ENCODE measurements at regions not wholly inside any gene's neighbourhood (a gene's known extent, or its start where the extent isn't known, plus 50 kb on each side); places are given as distances from the start of the nearest gene placed in this dataset.
"Not testable (repeated sequence)": the region's sequence is repeated elsewhere in the genome, so short reads cannot be mapped to it uniquely, and the experiment has no call there.

GRCh38 chrX:114061226-114061625 is 522.7 kb upstream of the HTR2C start:
- no peaks in the 10 kb centered on the region for H3K27me3 ChIP-seq (ENCODE audit: insufficient read depth, poor library complexity, severe bottlenecking)

GRCh38 chrX:114058988-114059418 is 524.9 kb upstream of the HTR2C start:
- no peak for TF ChIP-seq CTCF (IDR thresholded peaks at IDR 0.05; ENCODE audit: poor library complexity, severe bottlenecking)
- Histone ChIP-seq H3K36me3 (ENCODE audit: low read depth) (no peaks in the 10 kb centered on the region), H3K4me1 (ENCODE audit: insufficient read depth, poor library complexity, severe bottlenecking) (no peaks in the 10 kb centered on the region), H3K4me3 (ENCODE audit: severe bottlenecking) (no peak overlapping the region), H3K27me3 (ENCODE audit: insufficient read depth, poor library complexity, severe bottlenecking) (no peaks in the 10 kb centered on the region), H3K9me3 (ENCODE audit: severe bottlenecking) (no peaks in the 10 kb centered on the region), H3K27ac (ENCODE audit: poor library complexity, severe bottlenecking) (no peak overlapping the region)
- DNase-seq (ENCODE audit: low spot score) (no peak), ATAC-seq (ENCODE audit: low read depth) (no peak)

More at GRCh38 chrX:114061226-114061625, 522.7 kb upstream of the HTR2C start:
- H3K4me3 ChIP-seq (ENCODE audit: severe bottlenecking) = no peak overlapping the region
- H3K27ac ChIP-seq (ENCODE audit: poor library complexity, severe bottlenecking) = no peak overlapping the region
- no peak for TF ChIP-seq CTCF (IDR thresholded peaks at IDR 0.05; ENCODE audit: poor library complexity, severe bottlenecking)
- no peaks in the 10 kb centered on the region for H3K36me3 ChIP-seq (ENCODE audit: low read depth)
- DNase-seq (ENCODE audit: low spot score) (no peak), ATAC-seq (ENCODE audit: low read depth) (no peak)
- H3K9me3 ChIP-seq (ENCODE audit: severe bottlenecking) = no peaks in the 10 kb centered on the region
- no peaks in the 10 kb centered on the region for H3K4me1 ChIP-seq (ENCODE audit: insufficient read depth, poor library complexity, severe bottlenecking)

DNA sequence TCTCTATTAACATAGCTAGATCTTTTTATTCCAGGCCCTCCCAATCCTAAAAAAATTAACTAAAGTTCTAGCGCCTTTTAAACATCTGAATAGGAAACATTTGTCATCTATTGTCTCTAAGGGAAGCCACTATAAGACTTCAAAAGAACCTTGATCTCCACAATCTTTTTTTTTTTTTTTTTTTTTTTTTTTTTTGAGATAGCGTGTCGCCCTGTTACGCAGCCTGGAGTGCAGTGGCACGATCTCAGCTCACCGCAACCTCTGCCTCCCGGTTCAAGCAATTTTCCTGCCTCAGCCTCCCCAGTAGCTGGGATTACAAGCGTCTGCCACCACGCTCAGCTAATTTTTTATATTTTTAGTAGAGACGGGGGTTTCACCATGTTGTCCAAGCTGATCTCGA is 526.5 kb upstream of the HTR2C start:
- not testable (repeated sequence) for H3K9me3 ChIP-seq (ENCODE audit: severe bottlenecking); H3K36me3 ChIP-seq (ENCODE audit: low read depth); H3K27ac ChIP-seq (ENCODE audit: poor library complexity, severe bottlenecking); H3K4me1 ChIP-seq (ENCODE audit: insufficient read depth, poor library complexity, severe bottlenecking); ATAC-seq (ENCODE audit: low read depth); DNase-seq (ENCODE audit: low spot score); H3K27me3 ChIP-seq (ENCODE audit: insufficient read depth, poor library complexity, severe bottlenecking); H3K4me3 ChIP-seq (ENCODE audit: severe bottlenecking)

GRCh38 chrX:114051667-114052315 is 532.1 kb upstream of the HTR2C start:
- no peaks in the 10 kb centered on the region for H3K27me3 ChIP-seq (ENCODE audit: insufficient read depth, poor library complexity, severe bottlenecking)
- no peak for ATAC-seq (ENCODE audit: low read depth)
- H3K36me3 ChIP-seq (ENCODE audit: low read depth) = no peaks in the 10 kb centered on the region
- no peaks in the 10 kb centered on the region for H3K9me3 ChIP-seq (ENCODE audit: severe bottlenecking)
- no peak for TF ChIP-seq CTCF (IDR thresholded peaks at IDR 0.05; ENCODE audit: poor library complexity, severe bottlenecking)
- no peak overlapping the region for H3K27ac ChIP-seq (ENCODE audit: poor library complexity, severe bottlenecking)
- no peak overlapping the region for H3K4me3 ChIP-seq (ENCODE audit: severe bottlenecking)
- no peaks in the 10 kb centered on the region for H3K4me1 ChIP-seq (ENCODE audit: insufficient read depth, poor library complexity, severe bottlenecking)
- no peak for DNase-seq (ENCODE audit: low spot score)

DNA sequence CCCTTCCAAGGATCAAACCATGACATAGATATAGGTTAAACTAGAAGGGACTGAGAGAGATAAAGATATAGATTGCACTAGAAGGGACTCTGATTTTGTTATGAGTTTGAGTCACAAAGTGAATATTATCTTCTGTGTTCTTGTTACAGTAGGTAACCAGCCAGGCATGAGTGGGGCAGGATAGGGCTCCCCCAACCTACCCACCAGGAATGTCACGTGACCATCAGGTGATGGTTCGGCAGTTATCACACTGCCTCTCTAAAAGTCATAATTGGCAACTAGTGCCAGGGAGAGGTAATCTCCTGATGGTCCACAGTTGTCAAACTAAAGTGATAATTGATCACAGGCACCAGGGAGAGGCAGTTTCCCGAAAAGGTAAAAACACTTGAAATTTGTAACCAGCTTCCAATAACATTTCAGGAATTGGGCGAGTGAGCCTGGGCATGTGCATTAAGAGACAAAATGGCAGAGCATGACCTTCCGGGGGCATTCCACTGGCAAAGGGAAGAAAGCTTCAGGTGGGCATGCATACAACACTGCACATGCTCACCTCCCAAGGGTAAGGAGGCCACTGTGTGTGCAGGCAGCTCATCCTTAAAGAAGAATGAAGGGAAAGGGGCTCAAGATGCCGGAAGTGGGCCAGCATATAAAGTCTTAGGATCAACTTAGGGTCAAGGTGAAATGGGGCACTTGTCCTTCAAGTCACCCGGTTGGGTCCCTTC is 533.6 kb upstream of the HTR2C start:
- TF ChIP-seq CTCF (IDR thresholded peaks at IDR 0.05; ENCODE audit: poor library complexity, severe bottlenecking) = no peak
- no peak for ATAC-seq (ENCODE audit: low read depth)
- Histone ChIP-seq H3K27ac (ENCODE audit: poor library complexity, severe bottlenecking) (no peak overlapping the region), H3K36me3 (ENCODE audit: low read depth) (no peaks in the 10 kb centered on the region), H3K4me3 (ENCODE audit: severe bottlenecking) (no peak overlapping the region), H3K9me3 (ENCODE audit: severe bottlenecking) (no peaks in the 10 kb centered on the region), H3K4me1 (ENCODE audit: insufficient read depth, poor library complexity, severe bottlenecking) (no peaks in the 10 kb centered on the region), H3K27me3 (ENCODE audit: insufficient read depth, poor library complexity, severe bottlenecking) (no peaks in the 10 kb centered on the region)
- no peak for DNase-seq (ENCODE audit: low spot score)

Data from RWPE2 (cell line).